Upper lobe of left lung (tissue), 6 donors: ENCODE measurements at regions not wholly inside any gene's neighbourhood (a gene's known extent, or its start where the extent isn't known, plus 50 kb on each side); places are given as distances from the start of the nearest gene placed in this dataset.

Experiments used
- ATAC-seq, 2 donors: fragments of 200-7000 bp; cut with Tn5 transposase; one replicate each; pipeline ENCODE4 v1.9.1; 2022; ENCODE audit warnings: mild to moderate bottlenecking in 2 of 2, moderate library complexity in 2 of 2; ENCODE audit not compliant: low FRiP score in 2 of 2
- DNase-seq, 2 donors: peaks; one replicate each; pipeline ENCODE4 v3.0.0-alpha.2; 2019 to 2020
- H3K27ac ChIP-seq, 4 donors: fragments of 200-600 bp; sonication (generic); one replicate each; pipeline ENCODE4 v1.5.1; 2016 to 2019
- H3K27me3 ChIP-seq, 4 donors: fragments of 200-600 bp; sonication (generic); one replicate each; pipeline ENCODE4 v1.5.1; 2017 to 2019
- H3K36me3 ChIP-seq, 4 donors: fragments of 200-600 bp; sonication (generic); one replicate each; pipeline ENCODE4 v1.5.1; 2016 to 2019
- H3K4me1 ChIP-seq, 4 donors: fragments of 200-600 bp; sonication (generic); one replicate each; pipeline ENCODE4 v1.5.1; 2018 to 2019
- H3K4me3 ChIP-seq, 4 donors: fragments of 200-600 bp; sonication (generic); one replicate each; pipeline ENCODE4 v1.5.1; 2017 to 2019; ENCODE audit warnings: mild to moderate bottlenecking in 2 of 4, moderate library complexity in 1 of 4
- H3K9me3 ChIP-seq, 4 donors: fragments of 200-600 bp; sonication (generic); one replicate each; pipeline ENCODE4 v1.5.1; 2018 to 2019
- CTCF ChIP-seq, 6 experiments: fragments of 450-650 bp in 4 of 6; fragments of 200-600 bp in 2 of 6; sonication (generic) in 2 of 6; IDR thresholded peaks; one replicate each; pipeline ENCODE4 v1.5.1; 2016 to 2019; ENCODE audit warnings: antibody characterized with exemption in 6 of 6
- EP300 ChIP-seq, 4 donors: sonication (generic); formaldehyde crosslinking; IDR thresholded peaks; one replicate each; pipeline ENCODE4 v1.5.1; 2017; ENCODE audit warnings: antibody characterized with exemption in 4 of 4, control low read depth in 2 of 4
- POLR2A ChIP-seq, 4 donors: fragments of 450-650 bp; IDR thresholded peaks; one replicate each; pipeline ENCODE4 v1.5.1; 2016 to 2017; ENCODE audit warnings: antibody characterized with exemption in 4 of 4, mild to moderate bottlenecking in 2 of 4
- POLR2AphosphoS5 ChIP-seq, 2 donors: sonication (generic); formaldehyde crosslinking; IDR thresholded peaks; one replicate each; pipeline ENCODE4 v1.5.1; 2017; ENCODE audit warnings: antibody characterized with exemption in 2 of 2
- WGBS, 2 donors: methylation state at CpG; one replicate each; pipeline ENCODE4 v1.1.5; 2017 to 2018; 5-methylcytosine and 5-hydroxymethylcytosine counted together
- donor health status: DM: no; HTN: no; CAD: no; lungs with moderate emphysema.
- donor health status: DM: no; HTN: yes; CAD: no; lungs with severe emphysema.

- no peaks in the 10 kb centered on the region for H3K27me3 ChIP-seq
- H3K4me3 ChIP-seq = no peak overlapping the region
- no peaks in the 10 kb centered on the region for H3K9me3 ChIP-seq
- H3K27ac ChIP-seq = no peak overlapping the region
- TF ChIP-seq CTCF (IDR thresholded peaks at IDR 0.05) = no peak
- TF ChIP-seq EP300 (IDR thresholded peaks at IDR 0.05) = no peak
- no peak for TF ChIP-seq POLR2A (IDR thresholded peaks at IDR 0.05)
- TF ChIP-seq POLR2AphosphoS5 (IDR thresholded peaks at IDR 0.05) = no peak
- 83 to 86% methylated on average over 2 of the region's 2 CpGs for WGBS, 2 donors
- ATAC-seq (no peak), DNase-seq (no peak)
- H3K4me1 ChIP-seq = no peaks in the 10 kb centered on the region
- no peaks in the 10 kb centered on the region for H3K36me3 ChIP-seq
Measured at GRCh38 chr2:56807861-56808260, 624.1 kb downstream of the CCDC85A start.

- no peaks in the 10 kb centered on the region for H3K9me3 ChIP-seq
- DNase-seq (no peak), ATAC-seq (no peak)
- H3K36me3 ChIP-seq = no peaks in the 10 kb centered on the region
- no peak overlapping the region for H3K27ac ChIP-seq
- TF ChIP-seq EP300 (IDR thresholded peaks at IDR 0.05) (no peak), POLR2AphosphoS5 (IDR thresholded peaks at IDR 0.05) (no peak), POLR2A (IDR thresholded peaks at IDR 0.05) (no peak), CTCF (IDR thresholded peaks at IDR 0.05) (no peak)
- WGBS, 2 donors = 43 to 62% methylated on average over 2 of the region's 2 CpGs
- H3K4me1 ChIP-seq = no peaks in the 10 kb centered on the region
- H3K27me3 ChIP-seq = no peaks in the 10 kb centered on the region
- no peak overlapping the region for H3K4me3 ChIP-seq
Measured at GRCh38 chr2:56811401-56811800, 627.6 kb downstream of the CCDC85A start.

GRCh38 chr2:56812432-56812831, 628.6 kb downstream of the CCDC85A start:
- no peak for ATAC-seq
- H3K27ac ChIP-seq = no peak overlapping the region
- H3K9me3 ChIP-seq = no peaks in the 10 kb centered on the region
- H3K27me3 ChIP-seq = no peaks in the 10 kb centered on the region
- WGBS, 2 donors = 77 to 83% methylated on average over 1 of the region's 1 CpG
- TF ChIP-seq CTCF (IDR thresholded peaks at IDR 0.05) (no peak), POLR2A (IDR thresholded peaks at IDR 0.05) (no peak), EP300 (IDR thresholded peaks at IDR 0.05) (no peak), POLR2AphosphoS5 (IDR thresholded peaks at IDR 0.05) (no peak)
- no peaks in the 10 kb centered on the region for H3K36me3 ChIP-seq
- no peak for DNase-seq
- no peaks in the 10 kb centered on the region for H3K4me1 ChIP-seq
- H3K4me3 ChIP-seq = no peak overlapping the region

DNA sequence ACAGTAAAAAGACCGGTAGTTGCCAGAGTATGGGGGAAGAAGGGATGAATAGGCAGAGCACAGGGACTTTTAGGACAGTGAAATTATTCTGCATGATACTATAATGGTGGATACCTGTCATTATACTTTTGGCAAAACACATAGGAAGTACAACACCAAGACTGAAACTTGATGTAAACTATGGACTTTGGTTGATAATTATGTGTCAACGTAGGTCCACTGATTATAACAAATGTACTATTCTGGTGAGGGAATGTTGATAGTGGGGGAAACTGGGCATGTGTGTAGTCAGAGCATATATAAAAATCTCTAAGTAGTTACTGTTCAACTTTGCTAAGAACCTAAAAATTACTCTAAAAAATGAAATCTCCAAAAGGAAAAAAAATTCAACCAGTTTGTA, 629.7 kb downstream of the CCDC85A start:
- H3K4me3 ChIP-seq = no peak overlapping the region
- H3K4me1 ChIP-seq = no peaks in the 10 kb centered on the region
- H3K27me3 ChIP-seq = no peaks in the 10 kb centered on the region
- no peaks in the 10 kb centered on the region for H3K36me3 ChIP-seq
- no peaks in the 10 kb centered on the region for H3K9me3 ChIP-seq
- TF ChIP-seq EP300 (IDR thresholded peaks at IDR 0.05) (no peak), CTCF (IDR thresholded peaks at IDR 0.05) (no peak), POLR2A (IDR thresholded peaks at IDR 0.05) (no peak), POLR2AphosphoS5 (IDR thresholded peaks at IDR 0.05) (no peak)
- WGBS, 2 donors = 77 to 80% methylated on average over 2 of the region's 2 CpGs
- ATAC-seq = no peak
- no peak overlapping the region for H3K27ac ChIP-seq
- no peak for DNase-seq

DNA sequence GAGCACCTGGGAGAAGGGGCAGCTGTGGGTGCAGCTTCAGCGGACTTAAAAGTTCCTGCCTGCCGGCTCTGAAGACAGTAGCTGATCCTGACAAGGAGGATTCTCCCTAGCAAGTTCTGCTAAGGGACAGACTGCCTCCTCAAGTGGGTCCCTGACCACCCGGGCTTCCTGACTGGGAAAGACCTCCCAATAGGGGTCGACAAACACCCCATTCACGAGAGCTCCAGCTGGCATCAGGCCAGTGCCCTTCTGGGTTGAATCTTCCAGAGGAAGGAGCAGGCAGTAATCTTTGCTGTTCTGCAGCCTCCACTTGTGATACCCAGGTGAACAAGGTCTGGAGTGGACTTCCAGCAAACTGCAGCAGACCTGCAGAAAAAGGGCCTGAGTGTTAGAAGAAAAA, 632.9 kb downstream of the CCDC85A start:
- Histone ChIP-seq H3K4me1 (no peaks in the 10 kb centered on the region), H3K4me3 (no peak overlapping the region), H3K27me3 (no peaks in the 10 kb centered on the region), H3K36me3 (no peaks in the 10 kb centered on the region), H3K9me3 (no peaks in the 10 kb centered on the region), H3K27ac (no peak overlapping the region)
- 64 to 100% methylated on average over 1 to 5 of the region's 5 CpGs for WGBS, 2 donors
- ATAC-seq = no peak
- no peak for DNase-seq
- TF ChIP-seq EP300 (IDR thresholded peaks at IDR 0.05) (no peak), POLR2A (IDR thresholded peaks at IDR 0.05) (no peak), CTCF (IDR thresholded peaks at IDR 0.05) (no peak), POLR2AphosphoS5 (IDR thresholded peaks at IDR 0.05) (no peak)
